Glutamatergic neuron (in vitro differentiated cells): ENCODE measurements at regions not wholly inside any gene's neighbourhood (a gene's known extent, or its start where the extent isn't known, plus 50 kb on each side); places are given as distances from the start of the nearest gene placed in this dataset.

Experiments used
- DNase-seq: peaks from one replicate; pipeline ENCODE4 v3.0.0; 2022
- H3K27ac Mint-ChIP-seq: one replicate; pipeline ENCODE4 v1.8.0; 2020; ENCODE audit warnings: mild to moderate bottlenecking, mixed read lengths, inconsistent platforms; ENCODE audit not compliant: unreplicated experiment
- H3K27me3 Mint-ChIP-seq: one replicate; pipeline ENCODE4 v1.8.0; 2020; ENCODE audit warnings: mild to moderate bottlenecking, moderate library complexity, mixed read lengths, inconsistent platforms; ENCODE audit not compliant: unreplicated experiment
- H3K36me3 Mint-ChIP-seq: one replicate; pipeline ENCODE4 v1.8.0; 2020; ENCODE audit warnings: mild to moderate bottlenecking, mixed read lengths, inconsistent platforms; ENCODE audit not compliant: unreplicated experiment
- H3K4me1 Mint-ChIP-seq: one replicate; pipeline ENCODE4 v1.8.0; 2020; ENCODE audit warnings: mild to moderate bottlenecking, low read depth, mixed read lengths, inconsistent platforms; ENCODE audit not compliant: unreplicated experiment
- H3K4me3 Mint-ChIP-seq: one replicate; pipeline ENCODE4 v1.8.0; 2020; ENCODE audit warnings: mild to moderate bottlenecking, mixed read lengths, inconsistent platforms; ENCODE audit not compliant: unreplicated experiment
- H3K9me3 Mint-ChIP-seq: one replicate; pipeline ENCODE4 v1.8.0; 2020; ENCODE audit warnings: mild to moderate bottlenecking, moderate library complexity, mixed read lengths, inconsistent platforms; ENCODE audit not compliant: unreplicated experiment
- CTCF ChIP-seq: fragments of 200-600 bp; sonication (generic); IDR thresholded peaks from one replicate; pipeline ENCODE4 v1.5.0; 2021; ENCODE audit not compliant: partially characterized antibody, unreplicated experiment

GRCh38 chr2:60377825-60378224 is 175.6 kb downstream of the BCL11A start:
- H3K36me3 Mint-ChIP-seq: no peaks in the 10 kb centered on the region
- DNase-seq: no peak
- no peaks in the 10 kb centered on the region for H3K4me1 Mint-ChIP-seq
- H3K4me3 Mint-ChIP-seq: no peak overlapping the region
- no peak overlapping the region for H3K27ac Mint-ChIP-seq
- H3K27me3 Mint-ChIP-seq: peaks cover 2% of the 10 kb centered on the region
- no peak for TF ChIP-seq CTCF
- peaks cover 3% of the 10 kb centered on the region for H3K9me3 Mint-ChIP-seq

- no peaks in the 10 kb centered on the region for H3K27me3 Mint-ChIP-seq
- TF ChIP-seq CTCF: no peak
- no peak overlapping the region for H3K27ac Mint-ChIP-seq
- no peak for DNase-seq
- H3K4me3 Mint-ChIP-seq: no peak overlapping the region
- H3K4me1 Mint-ChIP-seq: no peaks in the 10 kb centered on the region
- H3K36me3 Mint-ChIP-seq: no peaks in the 10 kb centered on the region
- no peaks in the 10 kb centered on the region for H3K9me3 Mint-ChIP-seq
Measured at GRCh38 chr2:60376252-60376651, 177.2 kb downstream of the BCL11A start.

GRCh38 chr2:60371681-60372080 is 181.8 kb downstream of the BCL11A start:
- Mint-ChIP-seq H3K4me3 (no peak overlapping the region), H3K9me3 (no peaks in the 10 kb centered on the region), H3K4me1 (peaks cover 2% of the 10 kb centered on the region), H3K36me3 (no peaks in the 10 kb centered on the region), H3K27me3 (no peaks in the 10 kb centered on the region), H3K27ac (no peak overlapping the region)
- no peak for TF ChIP-seq CTCF
- DNase-seq: no peak

GRCh38 chr2:60371219-60371618 is 182.2 kb downstream of the BCL11A start:
- Mint-ChIP-seq H3K27me3 (no peaks in the 10 kb centered on the region), H3K4me1 (peaks cover 5% of the 10 kb centered on the region), H3K9me3 (no peaks in the 10 kb centered on the region), H3K36me3 (no peaks in the 10 kb centered on the region), H3K27ac (no peak overlapping the region), H3K4me3 (no peak overlapping the region)
- TF ChIP-seq CTCF: no peak
- DNase-seq: no peak

- Mint-ChIP-seq H3K36me3 (no peaks in the 10 kb centered on the region), H3K4me1 (peaks cover 8% of the 10 kb centered on the region), H3K4me3 (no peak overlapping the region), H3K27ac (no peak overlapping the region), H3K27me3 (no peaks in the 10 kb centered on the region), H3K9me3 (no peaks in the 10 kb centered on the region)
- DNase-seq: no peak
- no peak for TF ChIP-seq CTCF
Measured at GRCh38 chr2:60370814-60371213, 182.6 kb downstream of the BCL11A start.
